ENCODE measurements at regions not wholly inside any gene's neighbourhood (a gene's known extent, or its start where the extent isn't known, plus 50 kb on each side); places are given as distances from the start of the nearest gene placed in this dataset.

DNA sequence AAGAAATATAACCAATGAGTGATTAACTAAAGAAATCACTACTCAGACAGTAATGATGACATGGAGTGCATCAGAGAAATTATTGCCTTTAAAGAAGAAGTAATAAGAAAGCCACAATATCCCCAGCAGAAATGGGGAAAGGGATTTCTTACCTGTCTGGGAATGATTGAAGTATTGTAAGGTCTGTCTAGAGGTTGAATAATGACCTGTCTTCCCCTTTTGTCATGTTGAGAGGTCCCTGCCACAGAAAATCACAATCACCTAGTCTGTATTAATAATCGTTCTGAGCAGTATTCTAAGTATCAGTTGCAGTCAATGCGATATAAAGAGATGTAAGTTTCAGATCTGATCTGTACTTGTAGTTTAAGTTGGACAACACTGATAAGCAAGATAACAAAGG, 349.1 kb upstream of the TPK1 start:
- TF ChIP-seq, protein P1, sequence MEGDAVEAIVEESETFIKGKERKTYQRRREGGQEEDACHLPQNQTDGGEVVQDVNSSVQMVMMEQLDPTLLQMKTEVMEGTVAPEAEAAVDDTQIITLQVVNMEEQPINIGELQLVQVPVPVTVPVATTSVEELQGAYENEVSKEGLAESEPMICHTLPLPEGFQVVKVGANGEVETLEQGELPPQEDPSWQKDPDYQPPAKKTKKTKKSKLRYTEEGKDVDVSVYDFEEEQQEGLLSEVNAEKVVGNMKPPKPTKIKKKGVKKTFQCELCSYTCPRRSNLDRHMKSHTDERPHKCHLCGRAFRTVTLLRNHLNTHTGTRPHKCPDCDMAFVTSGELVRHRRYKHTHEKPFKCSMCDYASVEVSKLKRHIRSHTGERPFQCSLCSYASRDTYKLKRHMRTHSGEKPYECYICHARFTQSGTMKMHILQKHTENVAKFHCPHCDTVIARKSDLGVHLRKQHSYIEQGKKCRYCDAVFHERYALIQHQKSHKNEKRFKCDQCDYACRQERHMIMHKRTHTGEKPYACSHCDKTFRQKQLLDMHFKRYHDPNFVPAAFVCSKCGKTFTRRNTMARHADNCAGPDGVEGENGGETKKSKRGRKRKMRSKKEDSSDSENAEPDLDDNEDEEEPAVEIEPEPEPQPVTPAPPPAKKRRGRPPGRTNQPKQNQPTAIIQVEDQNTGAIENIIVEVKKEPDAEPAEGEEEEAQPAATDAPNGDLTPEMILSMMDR (IDR thresholded peaks at IDR 0.05), result no peak
- TF ChIP-seq POLR2A (IDR thresholded peaks at IDR 0.05), result no peak

Measured in Peyer's patch (tissue), 4 donors.